SK-N-MC (cell line): ENCODE measurements at regions not wholly inside any gene's neighbourhood (a gene's known extent, or its start where the extent isn't known, plus 50 kb on each side); places are given as distances from the start of the nearest gene placed in this dataset.

ENCODE experiments used
- EZH2 ChIP-seq: fragments of 200-600 bp; sonication (generic); IDR thresholded peaks from one replicate; pipeline ENCODE4 v1.6.1; 2017; ENCODE audit warnings: antibody characterized with exemption
- FOXP2 ChIP-seq: optimal IDR thresholded peaks from 2 replicates; pipeline ENCODE3; 2011; ENCODE audit warnings: mild to moderate bottlenecking, moderate library complexity; ENCODE audit not compliant: insufficient read depth; ENCODE audit errors: extremely low read length, control extremely low read depth
- POLR2AphosphoS5 ChIP-seq: IDR thresholded peaks from 2 replicates; pipeline ENCODE4 v1.6.1; 2012; ENCODE audit warnings: mild to moderate bottlenecking, low read depth, low read length, borderline replicate concordance

DNA sequence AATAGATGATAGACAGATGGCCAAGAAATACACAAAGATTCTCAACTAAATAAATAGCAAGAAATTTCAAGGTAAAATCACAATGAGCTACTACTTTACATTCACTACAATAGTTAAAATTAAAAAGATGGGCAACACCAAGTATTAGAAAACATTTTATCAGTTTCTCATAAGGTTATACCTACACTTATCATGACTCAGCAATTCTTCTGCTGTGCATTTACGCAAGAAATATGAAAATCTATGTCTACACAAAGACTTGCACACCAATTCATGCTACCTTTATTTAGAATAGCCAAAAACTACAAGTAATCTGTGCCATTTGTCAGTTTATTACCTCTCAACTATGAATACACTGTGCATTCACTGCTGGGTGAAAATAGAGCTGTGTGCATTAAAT lies 937.4 kb upstream of the NRXN1 start:
- TF ChIP-seq POLR2AphosphoS5 (no peak), EZH2 (no peak), FOXP2 (no peak)
